Osteoblast (primary cell): ENCODE measurements at regions not wholly inside any gene's neighbourhood (a gene's known extent, or its start where the extent isn't known, plus 50 kb on each side); places are given as distances from the start of the nearest gene placed in this dataset.
"Not testable (repeated sequence)": the region's sequence is repeated elsewhere in the genome, so short reads cannot be mapped to it uniquely, and the experiment has no call there.

Experiments used
- DNase-seq: peaks from one replicate; pipeline ENCODE4 v3.0.0; 2011; ENCODE audit warnings: low spot score, mixed read lengths; ENCODE audit not compliant: insufficient read length; ENCODE audit errors: missing footprints
- H2AFZ ChIP-seq: 2 replicates; pipeline ENCODE4 v1.6.0; 2011; ENCODE audit warnings: mild to moderate bottlenecking, low read length
- H3K27ac ChIP-seq: 2 replicates; pipeline ENCODE4 v1.5.1; 2011; ENCODE audit warnings: mild to moderate bottlenecking, low read depth, low read length, moderate library complexity
- H3K27me3 ChIP-seq: 2 replicates; pipeline ENCODE4 v1.6.0; 2012; ENCODE audit warnings: mild to moderate bottlenecking, control low read depth, inconsistent platforms, low read length, moderate library complexity; ENCODE audit not compliant: insufficient read depth
- H3K36me3 ChIP-seq: 2 replicates; pipeline ENCODE4 v1.5.1; 2011; ENCODE audit warnings: mild to moderate bottlenecking, low read length, control low read depth, moderate library complexity; ENCODE audit not compliant: insufficient read depth
- H3K4me1 ChIP-seq: 2 replicates; pipeline ENCODE4 v1.5.1; 2011; ENCODE audit warnings: mild to moderate bottlenecking, low read length, control low read depth, moderate library complexity; ENCODE audit not compliant: insufficient read depth
- H3K4me2 ChIP-seq: 2 replicates; pipeline ENCODE4 v1.6.0; 2011; ENCODE audit warnings: mild to moderate bottlenecking, low read length; ENCODE audit not compliant: insufficient read depth
- H3K4me3 ChIP-seq: fragments of 200-600 bp; sonication (generic); 3 replicates; pipeline ENCODE4 v1.5.1; 2012; ENCODE audit warnings: mild to moderate bottlenecking, low read length, inconsistent platforms; ENCODE audit not compliant: insufficient read depth
- H3K79me2 ChIP-seq: 2 replicates; pipeline ENCODE4 v1.6.0; 2012; ENCODE audit warnings: mild to moderate bottlenecking, low read length, control low read depth, inconsistent platforms; ENCODE audit not compliant: insufficient read depth
- H3K9me3 ChIP-seq: 2 replicates; pipeline ENCODE4 v1.5.1; 2011; ENCODE audit warnings: low read depth, low read length, control low read depth
- H4K20me1 ChIP-seq: 2 replicates; pipeline ENCODE4 v1.6.0; 2012; ENCODE audit warnings: mild to moderate bottlenecking, low read length, control low read depth; ENCODE audit not compliant: insufficient read depth
- CTCF ChIP-seq: IDR thresholded peaks from 2 replicates; pipeline ENCODE4 v1.5.1; 2011; ENCODE audit warnings: mild to moderate bottlenecking, low read depth, low read length, moderate library complexity; ENCODE audit errors: extremely low read depth

- peak overlapping the region; percentile 71 for H3K27ac ChIP-seq
- H4K20me1 ChIP-seq: no peaks in the 10 kb centered on the region
- TF ChIP-seq CTCF: no peak
- H3K4me2 ChIP-seq: peak overlapping the region; percentile 42
- H3K4me3 ChIP-seq: peak overlapping the region; percentile 47
- DNase-seq: no peak
- no peaks in the 10 kb centered on the region for H3K27me3 ChIP-seq
- H3K36me3 ChIP-seq: no peaks in the 10 kb centered on the region
- no peaks in the 10 kb centered on the region for H3K79me2 ChIP-seq
- no peaks in the 10 kb centered on the region for H3K9me3 ChIP-seq
- peaks cover 15% of the 10 kb centered on the region for H3K4me1 ChIP-seq
- peak overlapping the region; percentile 69 for H2AFZ ChIP-seq
Observed at GRCh38 chr3:180421221-180421620, 180.7 kb upstream of the TTC14 start.

GRCh38 chr3:180421721-180422120, 180.2 kb upstream of the TTC14 start:
- Histone ChIP-seq H3K9me3 (no peaks in the 10 kb centered on the region), H3K36me3 (no peaks in the 10 kb centered on the region), H3K4me1 (peaks cover 15% of the 10 kb centered on the region), H3K27me3 (no peaks in the 10 kb centered on the region), H3K4me3 (no peak overlapping the region), H3K27ac (no peak overlapping the region), H3K4me2 (no peak overlapping the region), H3K79me2 (no peaks in the 10 kb centered on the region), H4K20me1 (no peaks in the 10 kb centered on the region), H2AFZ (peak overlapping the region; percentile 69)
- DNase-seq: no peak
- TF ChIP-seq CTCF: no peak

DNA sequence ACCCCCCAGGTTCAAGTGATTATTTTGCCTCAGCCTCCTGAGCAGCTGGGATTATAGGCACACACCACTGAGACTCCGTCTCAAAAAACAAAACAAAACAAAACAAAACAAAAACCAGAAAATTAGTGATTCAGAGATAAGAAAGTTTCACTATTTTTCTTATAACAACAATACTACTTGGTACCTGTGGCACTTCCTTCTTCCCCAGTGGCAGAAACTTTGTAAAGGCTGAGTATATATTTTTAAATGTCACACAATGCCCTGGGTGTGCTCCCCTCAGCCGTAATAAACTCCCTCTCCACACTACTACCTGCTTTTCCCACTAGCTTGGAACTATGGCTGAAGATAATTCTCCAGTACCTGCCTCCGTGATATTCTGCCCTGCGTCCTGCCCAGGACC, 177.7 kb upstream of the TTC14 start:
- H3K27me3 ChIP-seq, H3K4me2 ChIP-seq, H3K4me3 ChIP-seq, H4K20me1 ChIP-seq, H3K79me2 ChIP-seq, DNase-seq, H3K36me3 ChIP-seq, H3K9me3 ChIP-seq, H3K27ac ChIP-seq: not testable (repeated sequence)
- H2AFZ ChIP-seq: peak overlapping the region; percentile 62
- H3K4me1 ChIP-seq: peaks cover 15% of the 10 kb centered on the region

- no peak overlapping the region for H3K27ac ChIP-seq
- no peak overlapping the region for H3K4me2 ChIP-seq
- H2AFZ ChIP-seq: peak overlapping the region; percentile 26
- no peak overlapping the region for H3K4me3 ChIP-seq
- no peaks in the 10 kb centered on the region for H3K27me3 ChIP-seq
- H3K36me3 ChIP-seq: no peaks in the 10 kb centered on the region
- H3K9me3 ChIP-seq: no peaks in the 10 kb centered on the region
- TF ChIP-seq CTCF: no peak
- H3K79me2 ChIP-seq: no peaks in the 10 kb centered on the region
- no peaks in the 10 kb centered on the region for H4K20me1 ChIP-seq
- no peak for DNase-seq
- H3K4me1 ChIP-seq: peaks cover 6% of the 10 kb centered on the region
Observed at GRCh38 chr3:180430896-180431295, 171.1 kb upstream of the TTC14 start.
